Hepatocyte (in vitro differentiated cells): ENCODE measurements at regions not wholly inside any gene's neighbourhood (a gene's known extent, or its start where the extent isn't known, plus 50 kb on each side); places are given as distances from the start of the nearest gene placed in this dataset.

Source experiments
- DNase-seq: peaks from one replicate; pipeline ENCODE4 v3.0.0-alpha.2; 2016; ENCODE audit warnings: low spot score
- H2AFZ ChIP-seq: fragments of 200-600 bp; sonication (generic); 2 replicates; pipeline ENCODE4 v1.6.0; 2016; ENCODE audit warnings: antibody characterized with exemption, mild to moderate bottlenecking
- H3K27ac ChIP-seq: fragments of 200-600 bp; sonication (generic); 2 replicates; pipeline ENCODE4 v1.5.1; 2016; ENCODE audit warnings: mild to moderate bottlenecking
- H3K27me3 ChIP-seq: fragments of 200-600 bp; sonication (generic); 2 replicates; pipeline ENCODE4 v1.6.1; 2016
- H3K36me3 ChIP-seq: fragments of 200-600 bp; sonication (generic); replicated peaks from 2 replicates; pipeline ENCODE4 v1.5.1; 2016; ENCODE audit warnings: low read depth; ENCODE audit not compliant: insufficient read depth
- H3K4me1 ChIP-seq: fragments of 200-600 bp; sonication (generic); 2 replicates; pipeline ENCODE4 v1.5.1; 2016; ENCODE audit warnings: mild to moderate bottlenecking, moderate library complexity; ENCODE audit not compliant: insufficient read depth
- H3K4me2 ChIP-seq: fragments of 200-600 bp; sonication (generic); 2 replicates; pipeline ENCODE4 v1.6.0; 2016
- H3K4me3 ChIP-seq: fragments of 200-600 bp; sonication (generic); 2 replicates; pipeline ENCODE4 v1.5.1; 2016; ENCODE audit warnings: mild to moderate bottlenecking
- H3K79me2 ChIP-seq: fragments of 200-600 bp; sonication (generic); 2 replicates; pipeline ENCODE4 v1.6.0; 2017; ENCODE audit warnings: mild to moderate bottlenecking
- H3K9me2 ChIP-seq: fragments of 200-600 bp; sonication (generic); replicated peaks from 2 replicates; pipeline ENCODE4 v1.6.0; 2017; ENCODE audit warnings: mild to moderate bottlenecking; ENCODE audit not compliant: insufficient read depth
- H3K9me3 ChIP-seq: fragments of 200-600 bp; sonication (generic); 2 replicates; pipeline ENCODE4 v1.5.1; 2016; ENCODE audit warnings: low read depth, mild to moderate bottlenecking
- H4K20me1 ChIP-seq: fragments of 200-600 bp; sonication (generic); 2 replicates; pipeline ENCODE4 v1.6.0; 2016; ENCODE audit warnings: mild to moderate bottlenecking; ENCODE audit not compliant: insufficient read depth, poor library complexity, severe bottlenecking
- EZH2 ChIP-seq: fragments of 200-600 bp; sonication (generic); IDR thresholded peaks from 2 replicates; pipeline ENCODE4 v1.6.1; 2016; ENCODE audit warnings: antibody characterized with exemption, mild to moderate bottlenecking, borderline replicate concordance
- EZH2phosphoT487 ChIP-seq: fragments of 200-600 bp; sonication (generic); IDR thresholded peaks from one replicate; pipeline ENCODE4 v1.6.1; 2018; ENCODE audit warnings: antibody characterized with exemption, mild to moderate bottlenecking, low read depth, moderate library complexity; ENCODE audit not compliant: unreplicated experiment, severe bottlenecking
- WGBS: methylation state at CpG from one replicate; pipeline ENCODE4 v1.1.6; 2016; ENCODE audit warnings: low lambda C conversion rate; ENCODE audit errors: missing lambda C conversion rate; 5-methylcytosine and 5-hydroxymethylcytosine counted together
- TF ChIP-seq, protein P1 (sequence below): fragments of 200-600 bp; sonication (generic); IDR thresholded peaks from 2 replicates; pipeline ENCODE4 v1.5.1; 2016; ENCODE audit warnings: antibody characterized with exemption, mild to moderate bottlenecking; ENCODE audit not compliant: poor library complexity

DNA sequence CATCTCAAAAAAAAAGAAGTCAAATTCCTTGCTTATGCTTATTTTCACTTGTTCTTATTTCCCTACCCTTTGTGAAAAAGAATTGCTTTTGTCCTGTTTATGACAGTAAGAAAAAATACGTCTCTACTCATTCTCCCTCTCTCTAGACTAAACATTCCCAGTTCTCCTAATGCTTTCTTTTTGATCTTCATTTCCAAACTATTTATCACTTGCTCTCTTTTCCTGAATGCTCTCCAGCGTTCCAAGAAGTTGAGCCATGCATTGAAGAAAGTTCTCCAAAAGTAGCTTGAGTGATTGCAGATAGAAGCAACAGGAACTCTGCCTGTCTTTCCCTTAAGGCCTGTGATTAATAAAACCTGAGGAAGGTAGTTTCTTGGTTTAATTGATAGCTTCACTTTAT, 53.1 kb upstream of the TMEM170B start:
- Histone ChIP-seq H3K27ac (no peak overlapping the region), H3K9me3 (no peaks in the 10 kb centered on the region), H4K20me1 (no peaks in the 10 kb centered on the region), H3K4me1 (peaks cover 5% of the 10 kb centered on the region), H3K27me3 (no peaks in the 10 kb centered on the region), H2AFZ (no peak overlapping the region), H3K4me3 (no peak overlapping the region), H3K9me2 (no peaks in the 10 kb centered on the region), H3K36me3 (no peaks in the 10 kb centered on the region), H3K4me2 (no peak overlapping the region), H3K79me2 (no peaks in the 10 kb centered on the region)
- TF ChIP-seq, protein P1, sequence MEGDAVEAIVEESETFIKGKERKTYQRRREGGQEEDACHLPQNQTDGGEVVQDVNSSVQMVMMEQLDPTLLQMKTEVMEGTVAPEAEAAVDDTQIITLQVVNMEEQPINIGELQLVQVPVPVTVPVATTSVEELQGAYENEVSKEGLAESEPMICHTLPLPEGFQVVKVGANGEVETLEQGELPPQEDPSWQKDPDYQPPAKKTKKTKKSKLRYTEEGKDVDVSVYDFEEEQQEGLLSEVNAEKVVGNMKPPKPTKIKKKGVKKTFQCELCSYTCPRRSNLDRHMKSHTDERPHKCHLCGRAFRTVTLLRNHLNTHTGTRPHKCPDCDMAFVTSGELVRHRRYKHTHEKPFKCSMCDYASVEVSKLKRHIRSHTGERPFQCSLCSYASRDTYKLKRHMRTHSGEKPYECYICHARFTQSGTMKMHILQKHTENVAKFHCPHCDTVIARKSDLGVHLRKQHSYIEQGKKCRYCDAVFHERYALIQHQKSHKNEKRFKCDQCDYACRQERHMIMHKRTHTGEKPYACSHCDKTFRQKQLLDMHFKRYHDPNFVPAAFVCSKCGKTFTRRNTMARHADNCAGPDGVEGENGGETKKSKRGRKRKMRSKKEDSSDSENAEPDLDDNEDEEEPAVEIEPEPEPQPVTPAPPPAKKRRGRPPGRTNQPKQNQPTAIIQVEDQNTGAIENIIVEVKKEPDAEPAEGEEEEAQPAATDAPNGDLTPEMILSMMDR: no peak
- TF ChIP-seq EZH2phosphoT487 (no peak), EZH2 (no peak)
- 39% methylated on average over 2 of the region's 2 CpGs for WGBS
- no peak for DNase-seq

DNA sequence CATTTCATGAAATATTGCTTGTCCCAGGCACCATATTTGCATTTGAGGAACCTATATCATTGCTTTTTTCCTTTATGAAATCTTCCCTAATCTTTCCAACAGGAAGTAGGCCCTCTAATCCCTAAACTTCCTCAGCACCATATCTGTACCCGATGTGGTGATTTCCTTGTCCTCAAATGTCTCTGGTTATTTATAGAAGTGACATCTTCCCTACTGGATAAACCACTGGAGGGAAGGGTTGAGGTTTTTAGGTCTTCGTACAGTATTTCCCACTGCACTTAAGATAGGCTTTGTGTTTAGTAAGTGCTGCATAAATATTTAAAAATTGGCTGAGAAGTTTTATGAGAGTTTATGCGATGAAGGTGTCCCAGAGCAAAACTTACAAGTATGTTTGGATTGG, 54.9 kb upstream of the TMEM170B start:
- Histone ChIP-seq H3K27ac (no peak overlapping the region), H3K4me3 (no peak overlapping the region), H3K9me2 (no peaks in the 10 kb centered on the region), H3K4me1 (peaks cover 5% of the 10 kb centered on the region), H3K9me3 (no peaks in the 10 kb centered on the region), H3K79me2 (no peaks in the 10 kb centered on the region), H2AFZ (no peak overlapping the region), H3K4me2 (no peak overlapping the region), H4K20me1 (no peaks in the 10 kb centered on the region), H3K36me3 (no peaks in the 10 kb centered on the region), H3K27me3 (no peaks in the 10 kb centered on the region)
- no peak for DNase-seq
- TF ChIP-seq EZH2phosphoT487 (no peak), EZH2 (no peak)
- TF ChIP-seq, protein P1: no peak
- 61% methylated on average over 3 of the region's 3 CpGs for WGBS

DNA sequence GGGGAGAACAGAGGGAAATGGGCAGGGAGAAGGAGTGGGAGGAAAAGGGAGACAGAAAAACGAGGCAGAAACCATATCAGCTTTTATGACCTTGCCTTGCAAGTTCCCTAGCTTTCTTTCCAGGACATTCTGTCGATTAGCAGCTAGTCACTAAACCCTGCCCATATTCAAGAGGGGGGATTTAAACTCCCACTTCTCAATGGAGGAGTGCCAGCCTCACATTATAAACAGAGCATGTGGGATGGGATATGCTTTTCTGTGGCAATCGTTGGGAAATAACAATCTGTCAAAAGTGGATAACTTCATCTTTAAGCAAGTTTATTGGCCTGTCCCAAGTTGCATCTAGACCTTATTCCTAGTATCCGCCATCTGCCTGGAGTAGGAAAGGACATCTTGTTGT, 57.0 kb upstream of the TMEM170B start:
- Histone ChIP-seq H3K4me3 (no peak overlapping the region), H3K9me2 (no peaks in the 10 kb centered on the region), H3K79me2 (no peaks in the 10 kb centered on the region), H3K4me1 (peaks cover 5% of the 10 kb centered on the region), H3K9me3 (no peaks in the 10 kb centered on the region), H2AFZ (no peak overlapping the region), H3K36me3 (no peaks in the 10 kb centered on the region), H3K27ac (peak overlapping the region; percentile 20), H3K4me2 (peak overlapping the region; percentile 6), H3K27me3 (no peaks in the 10 kb centered on the region), H4K20me1 (no peaks in the 10 kb centered on the region)
- TF ChIP-seq EZH2: no peak
- TF ChIP-seq, protein P1: no peak
- TF ChIP-seq EZH2phosphoT487: no peak
- WGBS: 41% methylated on average over 4 of the region's 4 CpGs
- DNase-seq: no peak

DNA sequence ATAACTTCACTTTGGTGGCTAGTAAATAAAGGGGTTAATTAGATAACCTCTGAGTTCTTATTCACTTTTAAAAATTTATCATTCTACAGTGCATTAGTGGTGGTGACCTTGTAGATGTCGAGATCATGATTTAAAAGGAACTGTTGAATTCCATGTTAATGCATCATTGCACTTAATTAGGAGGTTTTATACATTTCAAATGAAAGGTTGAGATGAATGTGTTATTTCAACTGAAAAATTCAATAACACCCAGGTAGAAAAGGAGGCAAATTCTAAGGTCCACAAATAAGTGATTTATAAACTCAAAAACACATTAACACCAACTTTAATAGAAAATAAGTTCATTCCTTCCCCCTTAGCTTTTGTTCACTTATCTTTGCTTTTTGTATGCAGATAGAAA, 58.3 kb upstream of the TMEM170B start:
- WGBS: 69% methylated on average over 1 of the region's 1 CpG
- H4K20me1 ChIP-seq: no peaks in the 10 kb centered on the region
- TF ChIP-seq EZH2 (no peak), EZH2phosphoT487 (no peak)
- TF ChIP-seq, protein P1: no peak
- peaks cover 5% of the 10 kb centered on the region for H3K4me1 ChIP-seq
- H2AFZ ChIP-seq: no peak overlapping the region
- H3K4me3 ChIP-seq: no peak overlapping the region
- no peak for DNase-seq
- H3K36me3 ChIP-seq: no peaks in the 10 kb centered on the region
- no peaks in the 10 kb centered on the region for H3K27me3 ChIP-seq
- H3K9me2 ChIP-seq: no peaks in the 10 kb centered on the region
- H3K27ac ChIP-seq: no peak overlapping the region
- H3K9me3 ChIP-seq: no peaks in the 10 kb centered on the region
- H3K4me2 ChIP-seq: no peak overlapping the region
- H3K79me2 ChIP-seq: no peaks in the 10 kb centered on the region
